NCI-H1694 (cell line): ENCODE measurements at regions not wholly inside any gene's neighbourhood (a gene's known extent, or its start where the extent isn't known, plus 50 kb on each side); places are given as distances from the start of the nearest gene placed in this dataset.
"Not testable (repeated sequence)": the region's sequence is repeated elsewhere in the genome, so short reads cannot be mapped to it uniquely, and the experiment has no call there.

ENCODE experiments used
- DNase-seq: peaks from one replicate; lab custom pipeline; 2025; lab: John Stamatoyannopoulos, UW

DNA sequence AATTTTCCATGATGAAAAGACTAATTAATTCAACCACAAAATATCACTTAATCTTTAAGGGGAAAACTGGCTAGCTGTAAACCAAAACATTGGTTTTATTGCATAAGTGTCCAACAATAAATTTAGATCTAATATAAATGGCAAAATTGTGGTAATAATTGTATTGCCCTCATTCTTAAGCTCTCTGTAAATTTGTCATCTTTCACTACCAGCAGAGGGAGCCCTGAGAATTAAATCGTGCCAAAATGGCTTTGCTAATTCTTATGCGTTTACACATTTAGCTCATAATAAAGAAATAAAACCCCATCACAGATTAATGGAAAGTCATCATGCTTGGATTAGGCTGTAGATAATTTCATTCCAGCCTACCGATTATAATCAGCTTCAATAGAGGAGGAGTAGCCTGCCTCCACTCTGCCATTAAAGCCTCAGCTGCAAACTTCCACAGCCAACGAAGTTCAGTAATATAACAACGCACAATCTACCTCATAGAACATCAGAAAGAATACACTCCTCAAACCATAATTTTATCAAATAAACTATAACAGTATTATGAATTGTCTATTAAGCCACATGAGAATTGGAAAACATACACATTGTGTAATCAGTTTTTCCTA lies 70.0 kb upstream of the ATP5MC3 start:
- peak; percentile 43 for DNase-seq

- DNase-seq, result no peak
Observed at GRCh38 chr2:175247159-175247558, 65.6 kb upstream of the ATP5MC3 start.

DNA sequence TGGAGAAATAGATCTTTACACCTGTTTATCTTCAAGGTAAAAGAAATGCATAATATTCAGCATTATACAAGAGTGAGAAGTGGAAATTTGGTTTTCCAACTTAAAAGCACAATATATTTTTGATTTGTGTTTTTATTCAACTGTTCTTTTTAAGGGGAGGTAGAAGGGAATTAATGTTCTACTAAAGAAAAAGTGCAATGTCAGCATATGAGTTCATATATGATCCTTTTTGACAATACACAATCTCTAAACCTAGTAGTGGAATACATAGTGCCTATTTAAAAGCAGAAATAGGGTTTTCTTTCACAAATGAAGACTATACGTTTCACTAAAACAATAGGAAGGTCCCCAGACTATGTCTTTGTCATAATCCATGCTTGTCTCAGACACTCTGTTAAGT lies 63.2 kb upstream of the ATP5MC3 start:
- DNase-seq, result no peak

DNA sequence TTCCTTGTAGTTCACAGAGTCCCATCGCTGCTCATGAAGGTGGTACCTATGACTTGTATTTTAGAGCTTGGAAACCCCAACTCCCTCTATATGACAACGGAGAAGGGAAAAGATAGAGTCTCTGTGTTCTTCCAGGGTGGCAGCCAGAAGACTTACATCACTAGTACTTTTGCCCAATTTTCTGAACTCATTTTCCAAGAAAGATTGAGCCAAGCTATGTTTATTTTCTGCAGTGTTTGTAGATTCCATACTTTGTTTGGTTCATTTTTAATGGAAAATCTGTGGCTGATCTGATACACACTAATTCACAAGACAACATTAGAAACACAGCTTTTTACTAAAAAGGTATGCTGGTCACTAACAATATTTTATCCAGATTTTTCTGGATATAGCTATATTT lies 60.2 kb upstream of the ATP5MC3 start:
- no peak for DNase-seq

- DNase-seq, result not testable (repeated sequence)
Observed at GRCh38 chr2:175240033-175240432, 58.5 kb upstream of the ATP5MC3 start.

DNA sequence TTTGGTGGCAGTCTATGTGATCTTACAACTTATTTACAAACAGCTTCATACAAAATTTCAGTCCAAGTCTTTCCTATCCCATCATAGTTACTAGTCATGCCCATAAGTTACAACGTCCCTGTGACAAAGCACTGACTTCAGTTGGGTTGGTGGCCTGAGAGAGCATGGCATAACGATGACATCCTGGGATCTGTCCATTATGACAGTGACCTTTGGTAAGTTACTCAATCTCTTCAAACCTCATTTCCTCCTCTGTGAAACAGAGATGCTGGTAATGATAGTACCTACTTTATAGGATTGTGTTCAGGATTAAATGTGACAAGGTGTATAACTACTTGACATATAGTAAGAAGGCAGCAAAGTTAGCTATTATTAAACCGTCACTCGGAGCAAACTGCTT lies 55.4 kb upstream of the ATP5MC3 start:
- DNase-seq, result no peak

GRCh38 chr2:175234650-175235049 lies 53.1 kb upstream of the ATP5MC3 start:
- DNase-seq, result no peak

DNA sequence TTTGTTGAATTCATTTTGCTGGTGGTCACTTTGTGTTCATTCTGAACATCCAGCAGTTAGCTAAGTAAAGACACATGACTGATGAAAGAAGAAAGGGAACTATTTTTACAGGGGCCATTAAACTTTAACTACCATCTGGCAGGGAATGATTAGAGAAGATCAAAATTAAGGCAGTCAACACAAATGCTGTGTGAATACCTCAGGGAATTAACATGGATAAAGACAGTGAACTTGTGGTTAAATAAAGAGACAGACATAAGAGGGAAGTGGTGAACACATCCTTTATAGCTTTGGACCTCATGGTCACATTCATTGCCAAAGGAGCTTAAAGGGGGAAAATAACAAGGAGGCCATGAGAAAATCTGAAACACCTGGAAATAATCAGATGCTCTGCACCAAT lies 52.6 kb upstream of the ATP5MC3 start:
- no peak for DNase-seq

- no peak for DNase-seq
Observed at GRCh38 chr2:175233135-175233719, 51.7 kb upstream of the ATP5MC3 start.
